PC-3 (cell line): ENCODE measurements at regions not wholly inside any gene's neighbourhood (a gene's known extent, or its start where the extent isn't known, plus 50 kb on each side); places are given as distances from the start of the nearest gene placed in this dataset.
"Not testable (repeated sequence)": the region's sequence is repeated elsewhere in the genome, so short reads cannot be mapped to it uniquely, and the experiment has no call there.

Experiments used
- ATAC-seq: fragments of 200-7000 bp; cut with Tn5 transposase; 2 replicates; pipeline ENCODE4 v1.9.1; 2020; ENCODE audit warnings: mild to moderate bottlenecking, moderate library complexity
- BruUV-seq: library from RNA; stranded (reverse); fragments of 400-500 nt; replicated peaks from 2 replicates; lab custom pipeline; 2021; lab: Mats Ljungman, UMichigan
- CTCF ChIA-PET: fragments of 300-600 bp; sonication (Branson Sonifier 250); formaldehyde crosslinking; loops from one replicate; lab custom pipeline; 2022; ENCODE audit warnings: antibody characterized with exemption; lab: Charles Lee
- POLR2A ChIA-PET: fragments of 300-600 bp; sonication (Branson Sonifier 250); formaldehyde crosslinking; loops from one replicate; lab custom pipeline; 2022; ENCODE audit warnings: antibody characterized with exemption; ENCODE audit not compliant: unreplicated experiment; lab: Charles Lee
- DNase-seq: peaks from one replicate; pipeline ENCODE4 v3.0.0-alpha.2; 2015
- H2AFZ ChIP-seq: fragments of 300-600 bp; sonication (generic); 2 replicates; pipeline ENCODE4 v1.6.0; 2016; ENCODE audit warnings: antibody characterized with exemption, low read length
- H3F3A ChIP-seq: fragments of 300-600 bp; sonication (generic); one replicate; pipeline ENCODE4 v1.6.0; 2017; ENCODE audit warnings: antibody characterized with exemption, low read length, control low read depth, mild to moderate bottlenecking; ENCODE audit not compliant: unreplicated experiment
- H3K27ac ChIP-seq: fragments of 300-600 bp; sonication (generic); 2 replicates; pipeline ENCODE4 v1.5.1; 2016; ENCODE audit warnings: mild to moderate bottlenecking, low read length
- H3K27me3 ChIP-seq: fragments of 300-600 bp; sonication (generic); 2 replicates; pipeline ENCODE4 v1.6.1; 2016; ENCODE audit warnings: low read length, mixed read lengths
- H3K36me3 ChIP-seq: fragments of 300-600 bp; sonication (generic); 2 replicates; pipeline ENCODE4 v1.6.1; 2016; ENCODE audit warnings: low read depth, mixed run types, low read length, mixed read lengths
- H3K4me1 ChIP-seq: fragments of 300-600 bp; sonication (generic); 2 replicates; pipeline ENCODE4 v1.5.1; 2016; ENCODE audit warnings: low read length; ENCODE audit not compliant: insufficient read depth
- H3K4me2 ChIP-seq: fragments of 300-600 bp; sonication (generic); 2 replicates; pipeline ENCODE4 v1.6.0; 2016; ENCODE audit warnings: low read length
- H3K4me3 ChIP-seq: fragments of 300-600 bp; sonication (generic); 2 replicates; pipeline ENCODE4 v1.5.1; 2016; ENCODE audit warnings: mild to moderate bottlenecking, low read length, mixed read lengths
- H3K79me2 ChIP-seq: fragments of 300-600 bp; sonication (generic); 2 replicates; pipeline ENCODE4 v1.6.1; 2017; ENCODE audit warnings: low read length, mixed read lengths
- H3K9ac ChIP-seq: fragments of 300-600 bp; sonication (generic); 2 replicates; pipeline ENCODE4 v1.6.0; 2016; ENCODE audit warnings: mild to moderate bottlenecking, low read length
- H3K9me2 ChIP-seq: fragments of 300-600 bp; sonication (generic); replicated peaks from 2 replicates; pipeline ENCODE4 v1.6.1; 2016; ENCODE audit warnings: mixed run types, low read length, mixed read lengths
- H3K9me3 ChIP-seq: fragments of 300-600 bp; sonication (generic); 2 replicates; pipeline ENCODE4 v1.6.1; 2016; ENCODE audit warnings: low read length, mixed read lengths
- H4K20me1 ChIP-seq: fragments of 300-600 bp; sonication (generic); 2 replicates; pipeline ENCODE4 v1.6.1; 2016; ENCODE audit warnings: low read length, mixed read lengths
- intact Hi-C: fragments of 100-400 bp; cut with micrococcal nuclease; formaldehyde crosslinking; loops from 2 replicates; pipeline ENCODE4 v1.9.0; 2023

GRCh38 chr9:41279437-41279836, 90.3 kb upstream of the ZNG1F start:
- H3K27ac ChIP-seq, BruUV-seq, DNase-seq, H3K4me1 ChIP-seq, POLR2A ChIA-PET, intact Hi-C loops, ATAC-seq, H2AFZ ChIP-seq, H3K4me3 ChIP-seq, H3K9ac ChIP-seq, H3K79me2 ChIP-seq, H3K4me2 ChIP-seq, H4K20me1 ChIP-seq, CTCF ChIA-PET, H3K9me2 ChIP-seq, H3K9me3 ChIP-seq, H3K27me3 ChIP-seq, H3F3A ChIP-seq, H3K36me3 ChIP-seq: not testable (repeated sequence)

GRCh38 chr9:41279033-41279432, 89.9 kb upstream of the ZNG1F start:
- H3K27me3 ChIP-seq, H3F3A ChIP-seq, H2AFZ ChIP-seq, H3K79me2 ChIP-seq, intact Hi-C loops, BruUV-seq, H3K9ac ChIP-seq, CTCF ChIA-PET, H3K4me1 ChIP-seq, H4K20me1 ChIP-seq, H3K9me3 ChIP-seq, H3K36me3 ChIP-seq, H3K9me2 ChIP-seq, POLR2A ChIA-PET, ATAC-seq, H3K4me2 ChIP-seq, H3K27ac ChIP-seq, DNase-seq, H3K4me3 ChIP-seq: not testable (repeated sequence)

DNA sequence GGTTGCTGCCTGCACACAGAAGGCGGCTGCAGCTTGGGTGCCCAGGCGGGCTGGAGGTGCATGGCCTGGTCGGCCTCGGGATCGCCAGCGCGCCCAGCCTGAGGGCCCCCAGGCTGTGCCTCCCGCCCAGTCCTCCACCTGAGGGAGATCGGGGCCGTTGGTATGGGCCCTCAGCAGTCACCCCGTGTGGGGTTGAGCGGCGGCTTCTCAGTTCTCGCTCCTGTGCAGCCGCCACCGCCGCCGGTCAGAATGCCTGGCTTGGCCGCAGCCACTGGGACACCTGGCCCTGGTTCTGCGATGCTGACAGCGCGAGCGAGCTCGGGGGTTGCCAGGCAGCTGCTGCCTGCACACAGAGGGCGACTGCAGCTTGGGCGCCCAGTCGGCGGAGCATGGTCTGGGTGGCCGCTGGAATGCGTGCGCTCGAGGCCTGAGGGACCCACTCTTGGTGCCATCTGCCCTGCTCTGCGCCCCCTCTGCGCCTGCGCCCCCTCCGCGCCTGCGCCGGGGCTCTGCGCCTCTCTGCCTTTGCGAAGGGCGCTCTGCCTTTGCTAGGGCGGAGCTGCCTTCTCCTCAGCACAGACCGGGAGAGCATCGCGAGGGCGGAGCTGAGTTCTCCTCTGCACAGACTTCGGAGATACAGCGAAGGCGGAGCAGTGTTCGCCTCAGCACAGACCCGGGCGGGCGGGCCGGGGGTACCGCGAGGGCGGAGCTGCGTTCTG, 84.6 kb upstream of the ZNG1F start:
- H3K27ac ChIP-seq, H3K27me3 ChIP-seq, H3K9me3 ChIP-seq, H3F3A ChIP-seq, H3K79me2 ChIP-seq, BruUV-seq, CTCF ChIA-PET, H3K9ac ChIP-seq, H3K4me1 ChIP-seq, H4K20me1 ChIP-seq, H3K36me3 ChIP-seq, H3K9me2 ChIP-seq, intact Hi-C loops, POLR2A ChIA-PET: not testable (repeated sequence)
- Histone ChIP-seq H3K4me3 (peak overlapping the region; percentile 62), H3K4me2 (peak overlapping the region; percentile 73), H2AFZ (peak overlapping the region; percentile 59; the same call in 1 of the 2 replicates)
- ATAC-seq (peak; percentile 100), DNase-seq (peak; percentile 74)

GRCh38 chr9:41272879-41273548, 83.9 kb upstream of the ZNG1F start:
- H3K27me3 ChIP-seq, H3K79me2 ChIP-seq, H3K9ac ChIP-seq, H3F3A ChIP-seq, H3K9me2 ChIP-seq, H3K27ac ChIP-seq, H4K20me1 ChIP-seq, H3K4me1 ChIP-seq, intact Hi-C loops, H3K9me3 ChIP-seq, POLR2A ChIA-PET, CTCF ChIA-PET, H3K36me3 ChIP-seq: not testable (repeated sequence)
- DNase-seq (peak; percentile 12), ATAC-seq (peak; percentile 27)
- H3K4me3 ChIP-seq: peak overlapping the region; percentile 63
- peak overlapping the region; percentile 69; the same call in 1 of the 2 replicates for H3K4me2 ChIP-seq
- BruUV-seq: TSS peak; percentile 24
- H2AFZ ChIP-seq: peak overlapping the region; percentile 55; the same call in 1 of the 2 replicates

DNA sequence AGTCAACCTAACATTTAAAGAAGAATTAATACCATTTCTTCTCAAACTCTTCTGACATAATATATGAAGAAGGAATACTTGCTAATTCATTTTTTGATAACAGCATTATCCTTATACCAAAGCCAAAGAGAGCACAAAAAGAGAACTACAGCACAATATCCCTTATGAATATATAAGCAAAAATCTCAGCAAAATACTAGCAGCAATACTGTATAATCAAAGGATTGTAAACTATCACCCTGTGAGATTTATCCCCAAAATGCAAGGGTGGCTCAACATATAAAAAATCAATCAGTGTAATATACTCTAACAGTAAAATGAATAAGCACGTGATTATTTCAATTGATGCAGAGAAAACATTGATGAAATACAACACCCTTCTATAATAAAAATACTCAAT, 81.9 kb upstream of the ZNG1F start:
- H3K27ac ChIP-seq, H2AFZ ChIP-seq, H3K9me2 ChIP-seq, BruUV-seq, H3K27me3 ChIP-seq, ATAC-seq, H4K20me1 ChIP-seq, CTCF ChIA-PET, H3K36me3 ChIP-seq, H3K9ac ChIP-seq, H3K4me3 ChIP-seq, H3F3A ChIP-seq, POLR2A ChIA-PET, DNase-seq, H3K9me3 ChIP-seq, H3K79me2 ChIP-seq, intact Hi-C loops, H3K4me2 ChIP-seq, H3K4me1 ChIP-seq: not testable (repeated sequence)

DNA sequence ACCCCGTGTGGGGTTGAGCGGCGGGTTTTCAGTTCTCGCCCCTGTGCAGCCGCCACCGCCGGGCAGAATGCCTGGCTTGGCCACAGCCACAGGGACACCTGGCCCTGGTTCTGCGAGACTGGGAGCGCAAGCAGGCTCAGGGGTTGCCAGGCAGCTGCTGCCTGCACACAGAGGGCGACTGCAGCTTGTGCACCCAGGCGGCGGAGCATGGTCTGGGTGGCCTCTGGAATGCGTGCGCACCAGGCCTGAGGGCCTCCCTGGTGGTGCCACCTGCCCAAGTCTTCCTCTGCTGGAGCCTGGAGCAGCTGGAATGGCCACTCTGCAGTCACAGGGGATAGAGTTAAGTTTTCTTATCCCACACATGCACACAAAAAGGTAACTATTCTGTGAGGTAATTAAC, 80.4 kb upstream of the ZNG1F start:
- DNase-seq, H3K4me2 ChIP-seq, H4K20me1 ChIP-seq, H3K36me3 ChIP-seq, H3K4me1 ChIP-seq, H3F3A ChIP-seq, H3K9ac ChIP-seq, H3K9me2 ChIP-seq, H3K9me3 ChIP-seq, ATAC-seq, H3K79me2 ChIP-seq, POLR2A ChIA-PET, H3K4me3 ChIP-seq, H3K27ac ChIP-seq, BruUV-seq, intact Hi-C loops, H3K27me3 ChIP-seq, CTCF ChIA-PET, H2AFZ ChIP-seq: not testable (repeated sequence)
